Urinary bladder (tissue), 3 donors: ENCODE measurements at regions not wholly inside any gene's neighbourhood (a gene's known extent, or its start where the extent isn't known, plus 50 kb on each side); places are given as distances from the start of the nearest gene placed in this dataset.
"Not testable (repeated sequence)": the region's sequence is repeated elsewhere in the genome, so short reads cannot be mapped to it uniquely, and the experiment has no call there.

Experiments used
- DNase-seq: peaks from one replicate; pipeline ENCODE4 v3.0.0-alpha.2; 2015; ENCODE audit errors: extremely low spot score
- H3K27ac ChIP-seq: one replicate; pipeline ENCODE4 v1.5.1; 2013; ENCODE audit warnings: low read depth, mild to moderate bottlenecking, moderate library complexity
- H3K36me3 ChIP-seq: one replicate; pipeline ENCODE4 v1.6.1; 2013; ENCODE audit warnings: mild to moderate bottlenecking, moderate library complexity; ENCODE audit not compliant: insufficient read depth
- H3K4me1 ChIP-seq: one replicate; pipeline ENCODE4 v1.6.1; 2013; ENCODE audit warnings: mild to moderate bottlenecking, moderate library complexity; ENCODE audit not compliant: insufficient read depth
- H3K4me3 ChIP-seq: one replicate; pipeline ENCODE4 v1.5.1; 2013; ENCODE audit warnings: low read depth, low read length
- WGBS: extraction: QIAGEN DNeasy Blood & Tissue Kit; methylation state at CpG from one replicate; pipeline ENCODE4 v1.1.7; 2013; 5-methylcytosine and 5-hydroxymethylcytosine counted together
- donor health status: healthy with polysubstance abuse.
- donor health status: healthy.

- H3K36me3 ChIP-seq = no peaks in the 10 kb centered on the region
- no peak overlapping the region for H3K27ac ChIP-seq
- no peaks in the 10 kb centered on the region for H3K4me1 ChIP-seq
- no peak overlapping the region for H3K4me3 ChIP-seq
- no peak for DNase-seq
Measured at GRCh38 chr17:69692171-69692570, 277.7 kb downstream of the MAP2K6 start.

GRCh38 chr17:69695646-69696045 lies 281.1 kb downstream of the MAP2K6 start:
- no peak for DNase-seq
- WGBS = 91% methylated on average over 7 of the region's 7 CpGs
- H3K4me3 ChIP-seq = no peak overlapping the region
- H3K36me3 ChIP-seq = no peaks in the 10 kb centered on the region
- H3K4me1 ChIP-seq = no peaks in the 10 kb centered on the region
- no peak overlapping the region for H3K27ac ChIP-seq

GRCh38 chr17:69696650-69697049 lies 282.2 kb downstream of the MAP2K6 start:
- 34% methylated on average over 1 of the region's 1 CpG for WGBS
- Histone ChIP-seq H3K36me3 (no peaks in the 10 kb centered on the region), H3K4me3 (no peak overlapping the region), H3K27ac (no peak overlapping the region), H3K4me1 (no peaks in the 10 kb centered on the region)
- DNase-seq = no peak

GRCh38 chr17:69698352-69698751 lies 283.9 kb downstream of the MAP2K6 start:
- H3K4me1 ChIP-seq, H3K4me3 ChIP-seq, H3K36me3 ChIP-seq, DNase-seq, H3K27ac ChIP-seq: not testable (repeated sequence)

- no peaks in the 10 kb centered on the region for H3K4me1 ChIP-seq
- 56% methylated on average over 1 of the region's 1 CpG for WGBS
- H3K4me3 ChIP-seq = no peak overlapping the region
- H3K36me3 ChIP-seq = no peaks in the 10 kb centered on the region
- DNase-seq = no peak
- H3K27ac ChIP-seq = no peak overlapping the region
Measured at GRCh38 chr17:69702078-69702477, 287.6 kb downstream of the MAP2K6 start.

GRCh38 chr17:69703751-69704150 lies 289.3 kb downstream of the MAP2K6 start:
- H3K27ac ChIP-seq = no peak overlapping the region
- 89% methylated on average over 1 of the region's 1 CpG for WGBS
- H3K36me3 ChIP-seq = no peaks in the 10 kb centered on the region
- DNase-seq = no peak
- H3K4me1 ChIP-seq = no peaks in the 10 kb centered on the region
- H3K4me3 ChIP-seq = no peak overlapping the region

- WGBS = 90% methylated on average over 1 of the region's 1 CpG
- H3K36me3 ChIP-seq = no peaks in the 10 kb centered on the region
- H3K4me3 ChIP-seq = no peak overlapping the region
- H3K27ac ChIP-seq = no peak overlapping the region
- H3K4me1 ChIP-seq = no peaks in the 10 kb centered on the region
- DNase-seq = no peak
Measured at GRCh38 chr17:69704935-69705334, 290.4 kb downstream of the MAP2K6 start.

GRCh38 chr17:69706127-69706526 lies 291.6 kb downstream of the MAP2K6 start:
- no peak for DNase-seq
- Histone ChIP-seq H3K36me3 (no peaks in the 10 kb centered on the region), H3K4me1 (no peaks in the 10 kb centered on the region), H3K27ac (no peak overlapping the region), H3K4me3 (no peak overlapping the region)
- 93% methylated on average over 2 of the region's 2 CpGs for WGBS

GRCh38 chr17:69709441-69709840 lies 294.9 kb downstream of the MAP2K6 start:
- H3K27ac ChIP-seq = no peak overlapping the region
- DNase-seq = no peak
- H3K4me3 ChIP-seq = no peak overlapping the region
- WGBS = 88% methylated on average over 6 of the region's 6 CpGs
- H3K36me3 ChIP-seq = no peaks in the 10 kb centered on the region
- no peaks in the 10 kb centered on the region for H3K4me1 ChIP-seq

GRCh38 chr17:69710926-69711325 lies 296.4 kb downstream of the MAP2K6 start:
- Histone ChIP-seq H3K36me3 (no peaks in the 10 kb centered on the region), H3K27ac (no peak overlapping the region), H3K4me3 (no peak overlapping the region), H3K4me1 (no peaks in the 10 kb centered on the region)
- DNase-seq = no peak
- 81% methylated on average over 2 of the region's 2 CpGs for WGBS

GRCh38 chr17:69711541-69711940 lies 297.0 kb downstream of the MAP2K6 start:
- Histone ChIP-seq H3K4me3 (no peak overlapping the region), H3K27ac (no peak overlapping the region), H3K4me1 (no peaks in the 10 kb centered on the region), H3K36me3 (no peaks in the 10 kb centered on the region)
- DNase-seq = no peak
- WGBS = 44% methylated on average over 4 of the region's 4 CpGs

- WGBS = 52% methylated on average over 2 of the region's 2 CpGs
- no peaks in the 10 kb centered on the region for H3K4me1 ChIP-seq
- H3K36me3 ChIP-seq = no peaks in the 10 kb centered on the region
- no peak overlapping the region for H3K27ac ChIP-seq
- H3K4me3 ChIP-seq = no peak overlapping the region
- DNase-seq = no peak
Measured at GRCh38 chr17:69712801-69713311, 298.4 kb downstream of the MAP2K6 start.

- 89% methylated on average over 4 of the region's 4 CpGs for WGBS
- DNase-seq = no peak
- H3K4me3 ChIP-seq = no peak overlapping the region
- H3K36me3 ChIP-seq = no peaks in the 10 kb centered on the region
- no peak overlapping the region for H3K27ac ChIP-seq
- H3K4me1 ChIP-seq = no peaks in the 10 kb centered on the region
Measured at GRCh38 chr17:69713815-69714214, 299.3 kb downstream of the MAP2K6 start.

- 21% methylated on average over 2 of the region's 2 CpGs for WGBS
- Histone ChIP-seq H3K27ac (no peak overlapping the region), H3K4me1 (no peaks in the 10 kb centered on the region), H3K36me3 (no peaks in the 10 kb centered on the region), H3K4me3 (no peak overlapping the region)
- no peak for DNase-seq
Measured at GRCh38 chr17:69714669-69715068, 300.2 kb downstream of the MAP2K6 start.

GRCh38 chr17:69715656-69716055 lies 301.2 kb downstream of the MAP2K6 start:
- 96% methylated on average over 4 of the region's 4 CpGs for WGBS
- H3K27ac ChIP-seq = no peak overlapping the region
- no peaks in the 10 kb centered on the region for H3K36me3 ChIP-seq
- no peaks in the 10 kb centered on the region for H3K4me1 ChIP-seq
- no peak for DNase-seq
- no peak overlapping the region for H3K4me3 ChIP-seq
